CD4-positive, alpha-beta memory T cell (primary cell): ENCODE measurements at regions not wholly inside any gene's neighbourhood (a gene's known extent, or its start where the extent isn't known, plus 50 kb on each side); places are given as distances from the start of the nearest gene placed in this dataset.

Source experiments
- CTCF ChIA-PET: fragments of 350-600 bp; sonication (Branson Sonifier 250); formaldehyde crosslinking; loops from one replicate; lab custom pipeline; 2021; ENCODE audit warnings: inconsistent platforms; ENCODE audit not compliant: partially characterized antibody; lab: Charles Lee
- POLR2A ChIA-PET: fragments of 350-600 bp; sonication (Branson Sonifier 250); formaldehyde crosslinking; loops from one replicate; lab custom pipeline; 2021; ENCODE audit not compliant: partially characterized antibody; lab: Charles Lee
- DNase-seq, 5 donors: peaks; one replicate each; pipeline versions ENCODE4 v3.0.0 to v3.0.0-alpha.2; 2020 to 2022; ENCODE audit warnings: mixed read lengths in 1 of 5
- H3K27ac ChIP-seq: one replicate; pipeline ENCODE4 v1.7.0; 2013; ENCODE audit warnings: low read depth, low read length
- H3K27me3 ChIP-seq: 2 replicates; pipeline ENCODE4 v1.7.0; 2013; ENCODE audit warnings: mild to moderate bottlenecking, low read length, moderate library complexity; ENCODE audit not compliant: insufficient read depth
- H3K36me3 ChIP-seq: 2 replicates; pipeline ENCODE4 v1.7.0; 2013; ENCODE audit warnings: mild to moderate bottlenecking, low read length, moderate library complexity; ENCODE audit not compliant: insufficient read depth
- H3K4me1 ChIP-seq: 2 replicates; pipeline ENCODE4 v1.7.0; 2013; ENCODE audit warnings: mild to moderate bottlenecking, low read length, moderate library complexity; ENCODE audit not compliant: insufficient read depth
- H3K4me3 ChIP-seq, 2 donors: one replicate each; pipeline ENCODE4 v1.7.0; 2013; ENCODE audit warnings: low read length in 2 of 2, mild to moderate bottlenecking in 1 of 2
- H3K9me3 ChIP-seq, 2 donors: one replicate each; pipeline ENCODE4 v1.7.0; 2013; ENCODE audit warnings: low read length in 2 of 2, control low read depth in 1 of 2; ENCODE audit not compliant: control insufficient read depth in 1 of 2
- H3K27ac Mint-ChIP-seq, 7 donors: one replicate each; pipeline ENCODE4 v1.8.0; 2020 to 2021; ENCODE audit warnings: mixed read lengths in 7 of 7, mild to moderate bottlenecking in 6 of 7, inconsistent platforms in 3 of 7, moderate library complexity in 3 of 7
- H3K27me3 Mint-ChIP-seq, 2 donors: one replicate each; pipeline ENCODE4 v1.8.0; 2020 to 2021; ENCODE audit warnings: mixed read lengths in 2 of 2
- H3K36me3 Mint-ChIP-seq, 2 donors: one replicate each; pipeline ENCODE4 v1.8.0; 2020 to 2021; ENCODE audit warnings: mixed read lengths in 2 of 2, inconsistent platforms in 1 of 2, mild to moderate bottlenecking in 1 of 2
- H3K4me1 Mint-ChIP-seq, 4 donors: one replicate each; pipeline ENCODE4 v1.8.0; 2020 to 2021; ENCODE audit warnings: mixed read lengths in 4 of 4, mild to moderate bottlenecking in 1 of 4
- H3K4me3 Mint-ChIP-seq, 8 donors: one replicate each; pipeline ENCODE4 v1.8.0; 2020 to 2021; ENCODE audit warnings: mixed read lengths in 8 of 8, mild to moderate bottlenecking in 7 of 8, moderate library complexity in 6 of 8, inconsistent platforms in 3 of 8
- H3K9me3 Mint-ChIP-seq, 8 donors: one replicate each; pipeline ENCODE4 v1.8.0; 2020 to 2021; ENCODE audit warnings: mixed read lengths in 8 of 8, mild to moderate bottlenecking in 5 of 8, inconsistent platforms in 3 of 8, moderate library complexity in 1 of 8
- intact Hi-C: fragments of 100-400 bp; cut with micrococcal nuclease; formaldehyde crosslinking; loops from one replicate; pipeline ENCODE4 v1.15.1; 2023

DNA sequence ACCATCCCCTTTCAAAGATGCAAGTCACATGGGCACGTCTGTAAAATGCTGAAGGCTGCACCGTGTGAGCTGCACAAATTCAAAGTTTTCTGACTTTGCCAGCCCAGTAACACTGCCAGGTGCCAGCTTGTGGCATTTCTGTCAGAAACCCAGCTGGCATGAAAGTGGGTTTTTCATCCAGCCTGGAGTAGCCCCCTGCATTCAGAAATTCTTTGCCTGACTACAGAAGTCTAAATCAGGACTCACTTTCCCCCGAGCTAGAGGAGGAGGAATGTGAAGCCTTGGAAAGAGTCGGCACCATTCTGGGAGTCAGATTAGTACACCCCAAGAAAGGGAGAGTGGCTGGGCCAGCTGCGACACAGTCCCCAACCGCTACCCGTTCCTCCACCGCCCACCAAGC is 56.7 kb upstream of the EN2 start:
- Mint-ChIP-seq H3K27ac (no peak overlapping the region), H3K4me3 (no peak overlapping the region), H3K9me3 (no peaks in the 10 kb centered on the region), H3K36me3 (no peaks in the 10 kb centered on the region), H3K4me1 (no peaks in the 10 kb centered on the region), H3K27me3 (peaks cover 16 to 28% of the 10 kb centered on the region in 2 donors)
- ChIA-PET POLR2A (no interaction called here), CTCF (interaction anchor here (0.8 kb wide), 1 partner anchor 12 kb away, joined by 3 read pairs; no protein-coding TSS in a partner anchor)
- H3K4me3 ChIP-seq, result no peak overlapping the region
- no peaks in the 10 kb centered on the region for H3K27me3 ChIP-seq
- no peak for DNase-seq
- no peaks in the 10 kb centered on the region for H3K4me1 ChIP-seq
- intact Hi-C loops, result no loop called here
- no peak overlapping the region for H3K27ac ChIP-seq
- no peaks in the 10 kb centered on the region for H3K36me3 ChIP-seq
- no peaks in the 10 kb centered on the region for H3K9me3 ChIP-seq

DNA sequence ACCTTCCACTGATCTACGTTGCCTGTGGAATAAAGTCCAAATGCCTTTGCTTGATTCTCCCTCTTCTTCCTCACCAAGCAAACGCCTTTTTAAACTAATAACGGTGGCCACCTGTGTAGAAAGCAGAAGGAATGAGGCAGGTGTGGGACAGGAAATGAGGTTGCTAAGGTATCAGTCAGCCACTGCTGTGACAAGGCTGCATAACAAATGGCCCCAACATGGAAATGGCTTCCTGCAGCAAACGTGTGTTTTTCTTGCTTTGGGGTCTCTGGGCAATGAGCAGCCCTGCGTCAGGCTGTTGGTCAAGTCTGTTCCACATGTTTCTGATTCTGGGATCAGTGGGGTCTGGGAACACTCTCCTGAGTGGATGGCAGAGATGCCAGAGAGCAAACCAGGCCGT is 56.0 kb upstream of the EN2 start:
- H3K9me3 ChIP-seq, result no peaks in the 10 kb centered on the region
- CTCF ChIA-PET, result no interaction called here

DNA sequence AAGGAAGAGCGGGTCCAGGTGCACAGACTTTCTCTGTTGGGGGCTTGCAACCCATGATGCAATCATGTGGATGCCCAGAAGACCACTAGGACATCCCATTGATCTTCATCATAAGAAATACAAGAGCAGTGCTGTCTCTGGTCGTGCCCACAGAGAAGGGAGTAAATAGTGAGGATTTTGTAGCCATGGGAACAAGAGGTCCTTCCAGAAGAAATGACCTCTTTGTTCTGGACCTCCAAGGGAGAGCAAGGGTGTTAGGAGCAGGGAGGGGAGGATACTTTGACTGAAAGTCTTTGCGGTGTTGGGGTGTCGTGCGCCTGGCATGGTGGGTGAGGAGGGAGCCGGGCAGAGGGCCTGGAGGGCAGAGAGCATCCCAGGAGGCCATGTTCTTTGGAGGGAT is 55.0 kb upstream of the EN2 start:
- Mint-ChIP-seq H3K27ac (no peak overlapping the region), H3K4me1 (no peaks in the 10 kb centered on the region), H3K27me3 (peaks cover 20 to 30% of the 10 kb centered on the region in 2 donors), H3K9me3 (no peaks in the 10 kb centered on the region), H3K4me3 (no peak overlapping the region), H3K36me3 (no peaks in the 10 kb centered on the region)
- ChIA-PET CTCF (interaction anchor here (0.5 kb wide), 1 partner anchor 383 kb away, joined by 4 read pairs; no protein-coding TSS in a partner anchor), POLR2A (no interaction called here)
- Histone ChIP-seq H3K27ac (no peak overlapping the region), H3K4me1 (no peaks in the 10 kb centered on the region), H3K36me3 (no peaks in the 10 kb centered on the region), H3K4me3 (no peak overlapping the region), H3K9me3 (no peaks in the 10 kb centered on the region), H3K27me3 (no peaks in the 10 kb centered on the region)
- no peak for DNase-seq
- intact Hi-C loops, result no loop called here

More for the DNA sequence above, 56.0 kb upstream of the EN2 start:
- no peak overlapping the region for H3K4me3 Mint-ChIP-seq
- no peak overlapping the region for H3K27ac ChIP-seq
- H3K27me3 Mint-ChIP-seq, result peaks cover 20 to 32% of the 10 kb centered on the region in 2 donors
- no peaks in the 10 kb centered on the region for H3K9me3 Mint-ChIP-seq
- H3K27ac Mint-ChIP-seq, result no peak overlapping the region
- DNase-seq, result no peak
- no peak overlapping the region for H3K4me3 ChIP-seq
- no peaks in the 10 kb centered on the region for H3K36me3 Mint-ChIP-seq
- H3K4me1 ChIP-seq, result no peaks in the 10 kb centered on the region
- POLR2A ChIA-PET, result no interaction called here
- intact Hi-C loops, result no loop called here
- no peaks in the 10 kb centered on the region for H3K4me1 Mint-ChIP-seq
- H3K36me3 ChIP-seq, result no peaks in the 10 kb centered on the region
- H3K27me3 ChIP-seq, result no peaks in the 10 kb centered on the region

DNA sequence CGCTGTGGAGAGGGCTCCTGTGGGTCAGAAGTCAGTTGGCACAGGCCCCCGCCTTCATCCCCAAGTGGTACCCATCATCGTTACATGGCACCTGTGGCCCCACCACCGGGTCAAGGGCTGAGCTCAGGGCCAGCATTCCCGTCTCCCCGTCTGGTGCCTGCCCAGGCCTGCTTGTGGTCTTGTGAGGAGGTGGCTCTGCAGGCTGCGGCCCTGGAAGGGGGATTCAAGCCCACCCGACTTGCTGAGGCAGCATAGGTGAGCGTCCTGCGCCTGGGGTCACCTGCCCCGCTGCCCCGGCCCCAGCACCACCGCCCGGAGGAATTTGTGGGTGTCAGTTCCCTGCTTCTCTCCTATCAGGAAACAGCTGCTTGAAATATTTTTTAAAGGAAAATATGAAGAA is 53.0 kb upstream of the EN2 start:
- Mint-ChIP-seq H3K4me1 (peaks cover 0 to 4% (median under 1%) of the 10 kb centered on the region in 4 donors), H3K36me3 (no peaks in the 10 kb centered on the region), H3K27me3 (peaks cover 26 to 35% of the 10 kb centered on the region in 2 donors), H3K4me3 (no peak overlapping the region), H3K9me3 (no peaks in the 10 kb centered on the region), H3K27ac (no peak overlapping the region)
- Histone ChIP-seq H3K36me3 (no peaks in the 10 kb centered on the region), H3K9me3 (no peaks in the 10 kb centered on the region), H3K4me1 (no peaks in the 10 kb centered on the region), H3K4me3 (no peak overlapping the region), H3K27me3 (no peaks in the 10 kb centered on the region), H3K27ac (no peak overlapping the region)
- DNase-seq, result no peak
- intact Hi-C loops, result no loop called here
- POLR2A ChIA-PET, result no interaction called here
- CTCF ChIA-PET, result no interaction called here

DNA sequence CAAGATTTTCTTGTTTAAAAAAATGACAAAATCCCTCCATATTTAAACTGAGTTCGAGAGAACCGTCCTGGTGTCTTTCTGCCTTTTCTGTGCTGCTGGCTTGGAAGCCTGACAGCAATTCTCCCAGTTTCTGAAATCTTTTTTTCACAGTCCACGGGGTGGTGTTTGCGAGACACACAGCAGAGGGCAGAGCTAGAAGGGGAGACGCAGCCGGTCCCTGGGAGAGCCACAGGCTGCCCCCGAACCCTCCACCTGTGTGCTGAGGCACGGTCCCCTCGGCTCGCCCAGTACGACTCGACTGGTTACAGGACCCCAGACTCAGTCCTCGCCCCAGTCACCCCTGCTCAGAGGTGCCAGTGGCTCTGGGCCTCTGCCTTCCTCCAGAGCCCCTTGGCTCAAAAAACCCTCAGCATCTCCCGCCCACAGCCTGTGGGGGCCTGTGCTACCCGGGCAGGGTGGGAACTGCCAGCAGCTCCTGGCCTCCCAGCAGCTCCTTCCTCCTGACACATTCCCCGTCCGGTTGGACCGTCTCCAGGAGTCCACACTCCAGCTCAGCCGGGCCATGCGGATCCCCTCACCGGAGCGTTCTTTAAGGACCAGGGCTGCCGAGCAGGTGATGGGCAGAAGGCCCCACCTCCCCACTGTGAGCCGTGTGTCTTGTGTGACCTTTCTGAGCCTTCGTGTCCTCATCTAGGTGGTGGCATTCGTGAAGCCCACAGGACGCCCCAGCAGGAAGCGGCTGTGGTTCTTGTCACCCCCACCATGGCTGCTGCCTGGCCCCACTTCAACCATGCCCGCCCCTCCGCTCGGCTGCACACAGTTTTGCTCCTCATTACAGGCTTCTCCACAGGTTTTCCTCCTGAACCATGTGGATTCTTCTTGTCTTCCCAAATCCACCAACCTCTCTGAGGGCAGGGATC is 52.3 kb upstream of the EN2 start:
- Mint-ChIP-seq H3K4me3 (no peak overlapping the region), H3K27ac (no peak overlapping the region), H3K36me3 (no peaks in the 10 kb centered on the region), H3K9me3 (no peaks in the 10 kb centered on the region), H3K4me1 (peaks cover 0 to 4% (median under 1%) of the 10 kb centered on the region in 4 donors), H3K27me3 (peaks cover 26 to 35% of the 10 kb centered on the region in 2 donors)
- intact Hi-C loops, result no loop called here
- CTCF ChIA-PET, result no interaction called here
- Histone ChIP-seq H3K27me3 (no peaks in the 10 kb centered on the region), H3K27ac (no peak overlapping the region), H3K4me1 (no peaks in the 10 kb centered on the region), H3K36me3 (no peaks in the 10 kb centered on the region), H3K9me3 (no peaks in the 10 kb centered on the region), H3K4me3 (no peak overlapping the region)
- POLR2A ChIA-PET, result no interaction called here
- DNase-seq, result no peak

DNA sequence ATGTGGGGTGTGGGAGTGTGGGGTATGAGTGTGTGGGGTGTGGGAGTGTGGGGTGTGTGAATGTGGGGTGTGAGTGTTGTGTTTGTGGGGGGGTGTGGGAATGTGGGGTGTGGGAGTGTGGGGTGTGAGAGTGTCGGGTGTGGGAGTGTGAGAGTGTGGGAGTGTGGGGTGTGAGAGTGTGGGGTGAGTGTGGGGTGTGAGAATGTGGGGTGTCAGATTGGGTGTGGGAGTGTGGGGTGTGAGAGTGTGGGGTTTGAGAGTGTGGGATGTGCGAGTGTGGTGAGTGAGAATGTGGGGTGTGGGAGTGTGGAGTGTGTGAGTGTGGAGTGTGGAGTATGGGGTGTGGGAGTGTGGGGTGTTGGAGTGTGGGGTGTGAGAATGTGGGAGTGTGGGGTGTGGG is 50.1 kb upstream of the EN2 start:
- no peak overlapping the region for H3K4me3 ChIP-seq
- H3K27me3 ChIP-seq, result no peaks in the 10 kb centered on the region
- H3K4me1 ChIP-seq, result no peaks in the 10 kb centered on the region
- no peaks in the 10 kb centered on the region for H3K9me3 Mint-ChIP-seq
- no peak overlapping the region for H3K27ac Mint-ChIP-seq
- no peaks in the 10 kb centered on the region for H3K36me3 ChIP-seq
- H3K27me3 Mint-ChIP-seq, result peaks cover 27 to 34% of the 10 kb centered on the region in 2 donors
- intact Hi-C loops, result no loop called here
- POLR2A ChIA-PET, result no interaction called here
- CTCF ChIA-PET, result no interaction called here
- peaks cover 0 to 6% (median 4%) of the 10 kb centered on the region in 4 donors for H3K4me1 Mint-ChIP-seq
- no peaks in the 10 kb centered on the region for H3K9me3 ChIP-seq
- DNase-seq, result no peak
- no peaks in the 10 kb centered on the region for H3K36me3 Mint-ChIP-seq
- no peak overlapping the region for H3K27ac ChIP-seq
- H3K4me3 Mint-ChIP-seq, result no peak overlapping the region
